Activated CD4-positive, alpha-beta T cell treated with anti-CD3 and anti-CD28 coated beads for 36 hours (primary cell): ENCODE measurements at regions not wholly inside any gene's neighbourhood (a gene's known extent, or its start where the extent isn't known, plus 50 kb on each side); places are given as distances from the start of the nearest gene placed in this dataset.

Experiments
- ATAC-seq: fragments of 200-7000 bp; cut with Tn5 transposase; one replicate; pipeline ENCODE4 v1.10.0; 2021; ENCODE audit warnings: mild to moderate bottlenecking, moderate library complexity
- CTCF ChIA-PET: fragments of 350-600 bp; sonication (Branson Sonifier 250); formaldehyde crosslinking; loops from one replicate; lab custom pipeline; 2021; ENCODE audit warnings: antibody characterized with exemption; lab: Charles Lee
- POLR2A ChIA-PET: fragments of 350-600 bp; sonication (Branson Sonifier 250); formaldehyde crosslinking; loops from one replicate; lab custom pipeline; 2021; ENCODE audit warnings: antibody characterized with exemption, inconsistent platforms; lab: Charles Lee
- DNase-seq: peaks from one replicate; pipeline ENCODE4 v3.0.0-alpha.2; 2020
- H3K27ac Mint-ChIP-seq: one replicate; pipeline ENCODE4 v1.8.0; 2021; ENCODE audit warnings: mixed read lengths
- H3K27me3 Mint-ChIP-seq: one replicate; pipeline ENCODE4 v1.8.0; 2021; ENCODE audit warnings: mixed read lengths
- H3K36me3 Mint-ChIP-seq: one replicate; pipeline ENCODE4 v1.8.0; 2021; ENCODE audit warnings: low read depth, mixed read lengths
- H3K4me1 Mint-ChIP-seq: one replicate; pipeline ENCODE4 v1.8.0; 2021; ENCODE audit warnings: mixed read lengths
- H3K4me3 Mint-ChIP-seq: one replicate; pipeline ENCODE4 v1.8.0; 2021; ENCODE audit warnings: mild to moderate bottlenecking, moderate library complexity, mixed read lengths
- H3K9me3 Mint-ChIP-seq: one replicate; pipeline ENCODE4 v1.8.0; 2021; ENCODE audit warnings: low read depth, mixed read lengths
- intact Hi-C, 2 experiments: fragments of 100-400 bp; cut with DNase I in 1 of 2; cut with micrococcal nuclease in 1 of 2; formaldehyde crosslinking; loops; one replicate each; pipeline versions ENCODE4 v1.14.2 to v1.15.1; 2022 to 2024; cut with DNase I, micrococcal nuclease

DNA sequence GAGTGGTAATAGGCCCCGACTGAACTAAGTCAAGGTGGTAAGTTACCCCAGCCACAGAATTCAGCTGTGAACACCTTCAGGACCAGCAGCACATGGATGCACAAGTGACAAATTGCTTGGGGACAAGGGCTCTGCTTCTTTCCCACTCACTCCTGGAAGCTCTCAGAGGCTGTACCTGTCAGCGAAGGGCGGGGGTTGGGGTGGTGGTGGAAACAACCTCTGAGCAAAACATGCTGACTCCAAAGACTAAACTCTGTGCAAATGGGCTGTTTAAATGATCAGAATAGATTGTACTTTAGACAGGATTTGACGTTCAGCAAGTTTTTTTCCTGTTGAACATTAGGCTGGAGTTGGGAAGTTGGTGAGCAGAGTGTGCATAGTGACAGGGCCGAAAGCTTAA is 544.5 kb upstream of the ZNF608 start:
- Mint-ChIP-seq H3K4me1 (no peaks in the 10 kb centered on the region), H3K27ac (no peak overlapping the region), H3K4me3 (no peak overlapping the region), H3K9me3 (no peaks in the 10 kb centered on the region), H3K36me3 (no peaks in the 10 kb centered on the region), H3K27me3 (no peaks in the 10 kb centered on the region)
- ChIA-PET POLR2A (no interaction called here), CTCF (no interaction called here)
- no peak for ATAC-seq
- intact Hi-C loops: no loop called here
- no peak for DNase-seq

GRCh38 chr5:125291447-125291846 is 545.0 kb upstream of the ZNF608 start:
- Mint-ChIP-seq H3K9me3 (no peaks in the 10 kb centered on the region), H3K27ac (no peak overlapping the region), H3K4me1 (no peaks in the 10 kb centered on the region), H3K4me3 (no peak overlapping the region), H3K36me3 (no peaks in the 10 kb centered on the region), H3K27me3 (no peaks in the 10 kb centered on the region)
- DNase-seq (no peak), ATAC-seq (no peak)
- POLR2A ChIA-PET: no interaction called here
- intact Hi-C loops: no loop called here
- CTCF ChIA-PET: no interaction called here

DNA sequence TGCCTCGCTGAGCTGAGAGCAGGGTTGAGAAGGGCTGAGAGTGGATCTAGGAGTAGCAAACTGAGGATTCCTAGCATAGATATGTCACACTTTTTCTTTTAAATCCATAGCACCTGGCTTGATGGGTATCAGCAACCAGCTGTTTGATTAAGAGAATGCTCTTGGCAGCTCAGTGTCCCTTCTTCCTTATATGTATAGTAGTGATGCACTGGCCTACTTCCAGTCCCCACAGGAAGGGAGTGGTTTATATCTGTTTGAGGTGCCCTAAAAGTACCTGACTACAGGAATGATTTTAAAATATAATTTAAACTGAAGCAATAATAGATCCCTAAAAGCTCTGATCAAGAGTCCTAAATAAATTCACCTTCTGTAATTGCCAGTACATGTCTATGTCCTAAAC is 546.8 kb upstream of the ZNF608 start:
- POLR2A ChIA-PET: no interaction called here
- intact Hi-C loops: no loop called here

DNA sequence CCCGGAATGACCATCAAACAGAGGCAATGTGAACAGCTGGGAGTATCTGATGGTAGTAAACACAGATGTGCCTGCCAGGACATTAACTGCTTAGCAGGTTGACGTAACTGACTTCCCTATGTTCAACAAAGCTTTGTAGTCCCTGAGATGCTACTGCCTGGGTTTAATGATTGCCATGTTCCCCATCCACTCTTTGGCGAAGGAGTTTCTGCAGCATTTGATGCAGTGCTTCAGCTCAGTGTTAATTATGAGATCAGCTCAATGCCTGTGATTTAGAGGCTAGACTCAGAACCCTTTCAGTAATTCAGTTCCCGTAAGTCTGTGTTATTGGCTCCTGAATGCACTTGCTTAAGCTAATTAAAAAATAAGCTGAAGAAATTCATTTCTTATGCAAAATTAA is 547.3 kb upstream of the ZNF608 start:
- ChIA-PET POLR2A (no interaction called here), CTCF (interaction anchor here (0.7 kb wide), 1 partner anchor 17 kb away, joined by 3 read pairs; no protein-coding TSS in a partner anchor)
- intact Hi-C loops: no loop called here
- Mint-ChIP-seq H3K36me3 (no peaks in the 10 kb centered on the region), H3K4me1 (no peaks in the 10 kb centered on the region), H3K27me3 (no peaks in the 10 kb centered on the region), H3K9me3 (no peaks in the 10 kb centered on the region), H3K4me3 (no peak overlapping the region), H3K27ac (no peak overlapping the region)
- ATAC-seq: no peak
- no peak for DNase-seq

More for the DNA sequence above, 546.8 kb upstream of the ZNF608 start:
- no peak overlapping the region for H3K4me3 Mint-ChIP-seq
- H3K36me3 Mint-ChIP-seq: no peaks in the 10 kb centered on the region
- H3K4me1 Mint-ChIP-seq: no peaks in the 10 kb centered on the region
- H3K27ac Mint-ChIP-seq: no peak overlapping the region
- no peaks in the 10 kb centered on the region for H3K27me3 Mint-ChIP-seq
- DNase-seq: no peak
- CTCF ChIA-PET: no interaction called here
- no peaks in the 10 kb centered on the region for H3K9me3 Mint-ChIP-seq
- ATAC-seq: no peak

DNA sequence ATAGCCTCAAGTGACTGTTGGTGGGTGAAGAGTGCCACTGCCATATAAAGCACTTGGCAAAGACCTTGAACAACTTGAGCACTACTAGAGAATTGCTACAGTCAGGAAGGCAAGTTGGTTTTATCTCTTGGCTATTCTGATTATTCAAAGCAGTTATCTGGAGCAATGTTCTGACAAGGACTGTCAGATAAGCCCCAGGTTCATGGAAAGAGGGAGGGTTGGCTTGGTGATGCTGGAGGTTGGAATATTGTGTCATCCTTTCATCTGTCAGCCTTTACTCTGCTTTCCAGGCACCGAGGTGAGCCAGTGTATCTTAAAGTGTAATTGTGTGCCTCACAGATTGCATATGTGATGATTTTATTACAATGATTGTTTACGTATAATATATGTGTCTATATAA is 548.4 kb upstream of the ZNF608 start:
- DNase-seq (no peak), ATAC-seq (no peak)
- no peak overlapping the region for H3K4me3 Mint-ChIP-seq
- H3K36me3 Mint-ChIP-seq: no peaks in the 10 kb centered on the region
- H3K4me1 Mint-ChIP-seq: no peaks in the 10 kb centered on the region
- intact Hi-C loops: no loop called here
- no peak overlapping the region for H3K27ac Mint-ChIP-seq
- no peaks in the 10 kb centered on the region for H3K27me3 Mint-ChIP-seq
- POLR2A ChIA-PET: no interaction called here
- CTCF ChIA-PET: no interaction called here
- H3K9me3 Mint-ChIP-seq: no peaks in the 10 kb centered on the region

- H3K4me3 Mint-ChIP-seq: no peak overlapping the region
- intact Hi-C loops: no loop called here
- H3K9me3 Mint-ChIP-seq: no peaks in the 10 kb centered on the region
- H3K27me3 Mint-ChIP-seq: no peaks in the 10 kb centered on the region
- no peak overlapping the region for H3K27ac Mint-ChIP-seq
- DNase-seq: no peak
- POLR2A ChIA-PET: no interaction called here
- ATAC-seq: no peak
- H3K4me1 Mint-ChIP-seq: no peaks in the 10 kb centered on the region
- H3K36me3 Mint-ChIP-seq: no peaks in the 10 kb centered on the region
- CTCF ChIA-PET: no interaction called here
Measured at GRCh38 chr5:125295405-125295872, 549.0 kb upstream of the ZNF608 start.

DNA sequence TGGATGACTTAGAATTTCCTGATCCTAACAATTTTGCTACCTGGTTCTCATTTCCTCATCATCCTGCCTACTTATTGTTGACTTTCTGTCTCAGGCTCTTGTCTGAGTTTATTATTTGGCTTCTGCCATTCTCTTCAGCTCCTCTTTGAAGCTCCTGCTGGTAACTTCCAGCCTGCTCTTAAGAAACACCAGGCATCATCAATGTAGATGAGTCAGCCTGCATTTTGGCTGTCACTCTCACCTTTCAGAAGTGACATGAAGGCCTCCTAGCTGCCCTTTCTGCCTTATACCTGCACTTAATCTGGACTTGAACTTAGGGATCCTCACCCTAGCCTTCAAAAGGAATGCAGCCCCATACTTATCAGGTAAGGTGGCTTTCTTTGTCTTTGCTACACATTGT is 551.8 kb upstream of the ZNF608 start:
- ChIA-PET POLR2A (no interaction called here), CTCF (no interaction called here)
- Mint-ChIP-seq H3K9me3 (no peaks in the 10 kb centered on the region), H3K27me3 (no peaks in the 10 kb centered on the region), H3K36me3 (no peaks in the 10 kb centered on the region), H3K4me3 (no peak overlapping the region), H3K4me1 (no peaks in the 10 kb centered on the region), H3K27ac (no peak overlapping the region)
- intact Hi-C loops: no loop called here
- no peak for ATAC-seq
- DNase-seq: no peak

DNA sequence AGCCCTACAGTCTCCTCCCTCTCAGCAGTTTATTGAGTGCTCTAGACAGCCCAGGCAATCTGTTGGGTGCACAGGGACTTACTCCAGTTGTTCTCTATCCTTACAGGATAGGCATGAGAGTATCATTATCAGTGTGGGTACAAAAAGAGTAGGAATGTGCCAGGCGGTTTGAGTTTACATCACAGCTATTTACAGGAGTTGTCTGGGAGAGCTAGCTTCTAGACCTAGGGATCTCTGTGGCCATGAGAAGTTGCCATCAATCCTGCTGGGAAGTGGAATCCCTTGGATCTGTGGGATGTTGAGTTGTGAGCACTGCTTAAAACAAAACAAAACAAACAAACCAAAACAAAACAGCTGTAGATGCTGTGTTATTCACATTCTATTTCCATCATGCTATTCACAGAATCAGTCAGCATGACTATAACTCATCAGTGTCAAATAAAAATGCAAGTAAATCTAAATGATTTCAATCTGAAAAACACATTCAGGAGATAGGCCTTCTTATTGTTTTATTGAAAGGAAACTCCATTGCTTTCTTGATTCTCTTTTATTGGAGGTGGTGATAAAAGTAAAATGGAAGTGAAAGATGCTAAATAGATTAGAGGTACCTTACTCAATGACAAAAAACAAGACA is 552.4 kb upstream of the ZNF608 start:
- H3K9me3 Mint-ChIP-seq: no peaks in the 10 kb centered on the region
- intact Hi-C loops: no loop called here
- ChIA-PET POLR2A (no interaction called here), CTCF (interaction anchor here (0.7 kb wide), 1 partner anchor 1209 kb away, joined by 3 read pairs; no protein-coding TSS in a partner anchor)
- no peak overlapping the region for H3K4me3 Mint-ChIP-seq
- H3K27ac Mint-ChIP-seq: no peak overlapping the region
- no peaks in the 10 kb centered on the region for H3K4me1 Mint-ChIP-seq
- DNase-seq (no peak), ATAC-seq (no peak)
- H3K36me3 Mint-ChIP-seq: no peaks in the 10 kb centered on the region
- no peaks in the 10 kb centered on the region for H3K27me3 Mint-ChIP-seq

DNA sequence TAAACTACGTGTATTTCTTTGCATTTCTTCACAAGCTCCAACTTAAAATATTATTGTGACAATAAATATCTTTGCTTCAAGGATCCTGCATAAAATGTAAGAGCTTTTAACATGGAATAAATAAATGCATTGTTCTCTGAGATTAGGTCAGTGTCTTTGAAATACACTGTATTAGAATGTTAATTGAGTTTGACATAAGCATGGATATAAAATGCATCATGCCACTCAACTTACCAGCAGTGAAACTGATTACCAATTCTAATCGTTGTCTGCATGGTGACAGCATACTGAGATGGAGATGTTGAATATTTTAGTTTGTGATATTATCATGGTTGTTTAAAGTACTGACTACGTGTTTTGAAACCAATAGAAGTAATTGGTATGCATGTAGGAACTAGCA is 555.3 kb upstream of the ZNF608 start:
- Mint-ChIP-seq H3K9me3 (peaks cover 6% of the 10 kb centered on the region), H3K4me3 (no peak overlapping the region), H3K27ac (no peak overlapping the region), H3K4me1 (no peaks in the 10 kb centered on the region), H3K27me3 (no peaks in the 10 kb centered on the region), H3K36me3 (no peaks in the 10 kb centered on the region)
- intact Hi-C loops: no loop called here
- CTCF ChIA-PET: no interaction called here
- POLR2A ChIA-PET: no interaction called here
- DNase-seq: no peak
- no peak for ATAC-seq

DNA sequence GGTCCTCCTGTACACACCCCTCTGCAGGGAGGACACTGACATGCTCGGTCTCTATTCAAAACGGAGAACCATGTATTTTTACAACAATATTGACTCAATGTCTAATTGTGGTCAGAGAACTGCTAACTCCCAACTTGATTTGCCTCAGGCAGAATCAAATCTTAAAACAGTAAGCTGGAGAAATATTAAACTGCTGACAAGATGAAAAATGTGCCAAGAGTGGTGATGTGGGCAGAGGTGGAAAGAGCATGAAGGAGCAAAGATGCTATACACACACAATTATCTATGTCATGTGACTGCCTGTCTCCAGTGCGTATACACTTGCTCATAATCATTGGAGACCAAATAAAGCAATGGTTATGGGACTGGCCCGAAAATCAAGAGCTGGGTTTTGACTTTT is 556.1 kb upstream of the ZNF608 start:
- ATAC-seq (no peak), DNase-seq (no peak)
- Mint-ChIP-seq H3K27me3 (no peaks in the 10 kb centered on the region), H3K9me3 (peaks cover 6% of the 10 kb centered on the region), H3K4me3 (no peak overlapping the region), H3K27ac (no peak overlapping the region), H3K4me1 (no peaks in the 10 kb centered on the region), H3K36me3 (no peaks in the 10 kb centered on the region)
- ChIA-PET POLR2A (no interaction called here), CTCF (no interaction called here)
- intact Hi-C loops: no loop called here

- no peak for DNase-seq
- no peak overlapping the region for H3K4me3 Mint-ChIP-seq
- H3K9me3 Mint-ChIP-seq: peaks cover 13% of the 10 kb centered on the region
- no peaks in the 10 kb centered on the region for H3K4me1 Mint-ChIP-seq
- ChIA-PET CTCF (no interaction called here), POLR2A (no interaction called here)
- H3K36me3 Mint-ChIP-seq: no peaks in the 10 kb centered on the region
- ATAC-seq: no peak
- intact Hi-C loops: no loop called here
- H3K27ac Mint-ChIP-seq: no peak overlapping the region
- no peaks in the 10 kb centered on the region for H3K27me3 Mint-ChIP-seq
Measured at GRCh38 chr5:125306741-125307140, 560.3 kb upstream of the ZNF608 start.

DNA sequence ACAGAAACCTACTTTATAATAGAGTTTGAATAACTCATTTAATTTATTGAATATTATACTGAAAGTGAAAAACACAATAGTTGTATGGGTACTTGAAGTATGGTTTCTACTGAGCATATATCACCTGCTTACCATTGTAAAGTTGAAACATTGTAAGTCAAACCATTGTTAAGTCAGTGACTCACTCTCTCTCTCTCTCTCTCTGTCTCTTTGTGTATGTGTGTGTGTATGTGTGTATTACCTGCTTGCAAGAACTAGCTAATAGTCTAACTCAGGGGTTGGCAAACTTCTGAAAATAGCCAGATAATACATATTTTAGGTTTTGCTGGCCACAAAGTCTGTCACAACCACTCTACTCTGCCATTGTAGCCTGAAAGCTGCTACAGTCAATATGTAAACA is 564.3 kb upstream of the ZNF608 start:
- Mint-ChIP-seq H3K4me3 (no peak overlapping the region), H3K36me3 (no peaks in the 10 kb centered on the region), H3K4me1 (no peaks in the 10 kb centered on the region), H3K9me3 (peaks cover 10% of the 10 kb centered on the region), H3K27me3 (no peaks in the 10 kb centered on the region), H3K27ac (no peak overlapping the region)
- DNase-seq (no peak), ATAC-seq (no peak)
- intact Hi-C loops: no loop called here
- ChIA-PET POLR2A (no interaction called here), CTCF (interaction anchor here (0.6 kb wide), 1 partner anchor 17 kb away, joined by 3 read pairs; no protein-coding TSS in a partner anchor)
